ENCODE measurements at regions not wholly inside any gene's neighbourhood (a gene's known extent, or its start where the extent isn't known, plus 50 kb on each side); places are given as distances from the start of the nearest gene placed in this dataset.

GRCh38 chr16:81185416-81185815 is 53.1 kb upstream of the BCO1 start:
- no peak for DNase-seq

- peak; percentile 99 for DNase-seq
These were observed 57.3 kb upstream of the BCO1 start for GRCh38 chr16:81181013-81181720.

GRCh38 chr16:81180578-81180977 is 57.9 kb upstream of the BCO1 start:
- DNase-seq, result no peak

- DNase-seq, result no peak
These were observed 59.3 kb upstream of the BCO1 start for GRCh38 chr16:81179219-81179618.

GRCh38 chr16:81175325-81175891 is 63.1 kb upstream of the BCO1 start:
- peak; percentile 37 for DNase-seq

GRCh38 chr16:81174644-81175324 is 63.7 kb upstream of the BCO1 start:
- no peak for DNase-seq

- DNase-seq, result no peak
These were observed 65.5 kb upstream of the BCO1 start for GRCh38 chr16:81172769-81173658.

GRCh38 chr16:81170824-81171223 is 67.7 kb upstream of the BCO1 start:
- DNase-seq, result no peak

- no peak for DNase-seq
These were observed 70.1 kb upstream of the BCO1 start for GRCh38 chr16:81168406-81168805.

GRCh38 chr16:81167851-81168250 is 70.6 kb upstream of the BCO1 start:
- no peak for DNase-seq

GRCh38 chr16:81166417-81167300 is 70.5 kb upstream of the GCSH start:
- DNase-seq, result no peak

GRCh38 chr16:81165411-81166097 is 69.4 kb upstream of the GCSH start:
- no peak for DNase-seq

- DNase-seq, result no peak
These were observed 68.8 kb upstream of the GCSH start for GRCh38 chr16:81164958-81165357.

- DNase-seq, result no peak
These were observed 68.3 kb upstream of the GCSH start for GRCh38 chr16:81164481-81164880.

- no peak for DNase-seq
These were observed 67.5 kb upstream of the GCSH start for GRCh38 chr16:81163671-81164070.

- DNase-seq, result no peak
These were observed 62.8 kb upstream of the GCSH start for GRCh38 chr16:81158964-81159363.

GRCh38 chr16:81155769-81156168 is 59.6 kb upstream of the GCSH start:
- no peak for DNase-seq

- DNase-seq, result no peak
These were observed 55.6 kb upstream of the GCSH start for GRCh38 chr16:81151648-81152310.

- no peak for DNase-seq
These were observed 53.4 kb upstream of the GCSH start for GRCh38 chr16:81149614-81150013.

GRCh38 chr16:81148277-81148676 is 52.1 kb upstream of the GCSH start:
- no peak for DNase-seq

All from fibroblast of skin of scalp (primary cell).